Pancreas (tissue), 10 donors: ENCODE measurements at regions not wholly inside any gene's neighbourhood (a gene's known extent, or its start where the extent isn't known, plus 50 kb on each side); places are given as distances from the start of the nearest gene placed in this dataset.

Source experiments
- ATAC-seq, 4 donors: fragments of 200-7000 bp; cut with Tn5 transposase; one replicate each; pipeline versions ENCODE4 v1.8.0 to v1.9.1; 2020; ENCODE audit warnings: mild to moderate bottlenecking in 4 of 4, moderate library complexity in 4 of 4
- DNase-seq, 6 donors: peaks; one replicate each; pipeline ENCODE4 v3.0.0-alpha.2; 2020
- FAIRE-seq: peaks from 2 replicates; lab custom pipeline; 2012; peaks lifted over from hg19 to GRCh38; lab: Jason Lieb, UNC
- H3K27ac ChIP-seq, 4 donors: fragments of 200-600 bp; sonication (generic); 1 replicate in 3 of 4; 2 replicates in 1 of 4; pipeline versions ENCODE4 v1.5.0 to v1.8.0; 2020
- H3K27me3 ChIP-seq, 4 donors: fragments of 200-600 bp; one replicate each; pipeline ENCODE4 v1.8.0; 2021
- H3K36me3 ChIP-seq, 3 donors: fragments of 200-600 bp; sonication (generic) in 1 of 3; one replicate each; pipeline versions ENCODE4 v1.5.0 to v1.8.0; 2020 to 2021
- H3K4me1 ChIP-seq, 3 donors: fragments of 200-600 bp; one replicate each; pipeline ENCODE4 v1.8.0; 2021
- H3K4me3 ChIP-seq, 4 donors: fragments of 200-600 bp; sonication (generic) in 2 of 4; one replicate each; pipeline versions ENCODE4 v1.5.0 to v1.8.0; 2020 to 2021
- H3K9me3 ChIP-seq, 4 donors: fragments of 200-600 bp; one replicate each; pipeline ENCODE4 v1.8.0; 2021
- WGBS, 2 donors: extraction: QIAGEN DNeasy Blood & Tissue Kit; methylation state at CpG; one replicate each; pipeline ENCODE4 v1.1.7; 2013; 5-methylcytosine and 5-hydroxymethylcytosine counted together
- intact Hi-C, 3 donors: fragments of 100-400 bp; cut with DNase I; formaldehyde crosslinking; loops; one replicate each; pipeline versions ENCODE4 v1.11.1 to v1.14.2; 2022
- TF ChIP-seq, protein P1 (sequence below), 4 donors: fragments of 200-600 bp; sonication (generic) in 3 of 4; IDR thresholded peaks; one replicate each; pipeline versions ENCODE4 v1.5.0 to v1.8.0; 2021; ENCODE audit warnings: antibody characterized with exemption in 4 of 4
- donor health status: healthy with polysubstance abuse.
- donor health status: DM: no; HTN: no; CAD: no; lungs with moderate emphysema.
- donor health status: DM: no; HTN: no; CAD: no.
- donor health status: control.
- donor health status: control.
- donor health status: Bipolar disorder and iron deficiency.
- donor health status: DM: yes; HTN: yes; CAD: no.
- donor health status: DM: no; HTN: no; CAD: no.
- donor health status: DM: no; HTN: no; CAD: no.
- donor health status: DM: yes; HTN: yes; CAD: no.

DNA sequence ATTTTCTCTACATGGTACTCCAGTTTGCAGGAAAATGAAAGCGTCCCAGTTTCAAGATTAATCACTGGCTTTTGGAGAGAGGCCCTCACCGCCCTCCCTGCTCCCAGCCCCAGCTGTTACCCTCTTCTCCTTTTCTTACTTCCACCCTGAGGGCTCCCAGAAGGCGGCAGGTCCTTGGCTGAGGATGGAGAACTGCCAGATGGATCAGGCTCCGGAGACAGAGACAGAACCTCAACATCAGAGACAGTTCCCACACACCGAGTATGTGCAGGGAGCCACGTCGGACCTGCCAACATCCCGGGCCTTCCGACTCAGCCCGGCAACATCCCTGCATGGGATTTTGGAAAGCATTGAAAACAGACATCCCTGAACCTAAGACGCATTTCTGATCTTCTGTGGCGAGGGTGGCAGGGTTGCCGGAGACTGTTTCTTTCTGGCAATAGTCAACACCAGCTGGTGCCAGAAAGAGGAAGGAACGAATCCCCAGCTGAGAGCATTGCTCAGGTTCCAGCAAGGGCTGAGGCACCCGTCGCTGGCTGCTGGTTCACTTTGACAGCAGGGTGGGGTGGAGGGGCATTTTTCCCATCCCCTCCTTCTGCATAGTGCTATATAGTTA lies 467.1 kb downstream of the MIAT start:
- ATAC-seq = peak in 2 of 4 donors; percentile 74 to 76

DNA sequence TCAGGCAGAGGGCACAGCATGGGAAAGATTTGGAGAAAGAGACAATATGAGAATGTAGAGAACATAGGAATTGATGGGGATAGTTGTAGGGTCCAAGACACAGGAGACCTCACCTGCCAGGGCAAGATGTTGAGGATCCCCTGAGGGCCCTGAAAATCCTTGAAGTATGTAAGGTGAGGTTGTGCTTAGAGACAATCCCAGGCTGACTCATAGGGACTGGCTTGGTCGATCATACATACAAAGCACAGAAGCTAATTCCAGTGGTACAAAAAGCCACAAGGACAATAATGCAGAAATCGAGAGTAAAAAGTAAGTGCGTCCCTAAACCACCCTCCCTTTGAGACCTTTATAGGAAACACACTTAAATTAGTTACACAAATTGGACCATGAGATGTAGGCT lies 468.2 kb downstream of the MIAT start:
- TF ChIP-seq, protein P1, sequence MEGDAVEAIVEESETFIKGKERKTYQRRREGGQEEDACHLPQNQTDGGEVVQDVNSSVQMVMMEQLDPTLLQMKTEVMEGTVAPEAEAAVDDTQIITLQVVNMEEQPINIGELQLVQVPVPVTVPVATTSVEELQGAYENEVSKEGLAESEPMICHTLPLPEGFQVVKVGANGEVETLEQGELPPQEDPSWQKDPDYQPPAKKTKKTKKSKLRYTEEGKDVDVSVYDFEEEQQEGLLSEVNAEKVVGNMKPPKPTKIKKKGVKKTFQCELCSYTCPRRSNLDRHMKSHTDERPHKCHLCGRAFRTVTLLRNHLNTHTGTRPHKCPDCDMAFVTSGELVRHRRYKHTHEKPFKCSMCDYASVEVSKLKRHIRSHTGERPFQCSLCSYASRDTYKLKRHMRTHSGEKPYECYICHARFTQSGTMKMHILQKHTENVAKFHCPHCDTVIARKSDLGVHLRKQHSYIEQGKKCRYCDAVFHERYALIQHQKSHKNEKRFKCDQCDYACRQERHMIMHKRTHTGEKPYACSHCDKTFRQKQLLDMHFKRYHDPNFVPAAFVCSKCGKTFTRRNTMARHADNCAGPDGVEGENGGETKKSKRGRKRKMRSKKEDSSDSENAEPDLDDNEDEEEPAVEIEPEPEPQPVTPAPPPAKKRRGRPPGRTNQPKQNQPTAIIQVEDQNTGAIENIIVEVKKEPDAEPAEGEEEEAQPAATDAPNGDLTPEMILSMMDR (IDR thresholded peaks at IDR 0.05) = no peak

More for the DNA sequence above, 467.1 kb downstream of the MIAT start:
- Histone ChIP-seq H3K36me3 (no peaks in the 10 kb centered on the region), H3K27me3 (no peaks in the 10 kb centered on the region), H3K4me3 (no peak overlapping the region), H3K9me3 (no peaks in the 10 kb centered on the region), H3K4me1 (no peaks in the 10 kb centered on the region), H3K27ac (no peak overlapping the region)
- no peak for FAIRE-seq
- no peak for DNase-seq
- intact Hi-C loops = no loop called here
- TF ChIP-seq, protein P1 (IDR thresholded peaks at IDR 0.05) = no peak
- 70 to 71% methylated on average over 16 of the region's 16 CpGs for WGBS, 2 donors

DNA sequence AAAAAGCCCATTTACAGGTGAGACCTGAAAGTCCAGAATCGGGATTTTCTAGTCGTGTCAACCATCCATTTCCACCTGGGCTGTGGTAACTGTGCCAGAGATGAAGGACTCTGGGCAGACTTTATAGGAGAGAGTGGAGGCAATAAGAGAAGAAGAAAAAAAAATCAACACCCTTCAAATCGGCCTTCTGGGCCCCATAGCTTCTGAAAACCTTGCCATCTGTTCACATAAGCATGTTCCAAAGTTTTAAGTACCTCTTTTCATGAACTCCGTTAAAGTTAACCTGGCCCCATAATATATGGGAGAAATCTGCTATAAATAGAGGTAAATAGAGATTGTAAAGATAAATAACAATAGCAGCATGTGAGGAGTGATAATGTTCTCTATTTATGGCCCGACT lies 470.5 kb downstream of the MIAT start:
- DNase-seq = no peak
- ATAC-seq = no peak
- H3K36me3 ChIP-seq = no peaks in the 10 kb centered on the region

More for the DNA sequence above, 468.2 kb downstream of the MIAT start:
- Histone ChIP-seq H3K4me1 (no peaks in the 10 kb centered on the region), H3K27me3 (no peaks in the 10 kb centered on the region), H3K27ac (no peak overlapping the region), H3K4me3 (no peak overlapping the region), H3K9me3 (no peaks in the 10 kb centered on the region), H3K36me3 (no peaks in the 10 kb centered on the region)
- intact Hi-C loops = no loop called here
- no peak for ATAC-seq
- 88% methylated on average over 3 of the region's 3 CpGs for WGBS, 2 donors
- no peak for FAIRE-seq
- no peak for DNase-seq

DNA sequence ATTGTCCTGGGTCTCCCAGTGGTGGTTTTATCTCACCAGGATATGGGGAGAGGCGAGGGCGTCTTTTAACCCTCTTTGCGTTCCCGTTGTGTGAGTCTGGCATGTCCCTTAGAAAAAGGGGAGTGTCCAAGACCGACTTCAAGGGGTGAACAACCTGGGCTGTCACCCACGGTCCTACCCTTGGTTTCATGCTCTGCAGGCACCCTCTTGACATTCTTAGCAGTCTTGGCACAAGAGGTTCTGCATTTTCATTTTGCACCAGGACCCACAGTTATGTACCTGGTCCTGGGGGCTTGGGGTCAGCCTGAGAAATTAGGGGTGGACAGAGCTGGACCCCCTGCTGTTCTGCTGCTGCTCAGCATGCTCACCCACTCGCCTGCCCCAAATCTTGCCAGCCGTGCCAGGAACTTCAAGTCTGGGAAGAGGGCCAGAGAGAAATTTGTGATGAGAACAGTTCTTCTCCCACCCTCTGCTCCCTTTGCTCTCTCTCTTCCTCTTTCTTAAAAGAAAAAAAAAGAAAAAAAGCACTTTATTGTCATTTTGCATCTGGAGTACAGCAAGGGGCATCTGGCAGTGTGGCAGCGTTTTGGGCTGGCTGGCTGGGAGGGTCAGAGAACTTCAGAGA lies 471.2 kb downstream of the MIAT start:
- TF ChIP-seq, protein P1 (IDR thresholded peaks at IDR 0.05) = no peak
- H3K4me3 ChIP-seq = no peak overlapping the region
- WGBS, 2 donors = 68 to 70% methylated on average over 9 of the region's 9 CpGs
- FAIRE-seq = no peak
- H3K27me3 ChIP-seq = no peaks in the 10 kb centered on the region
- intact Hi-C loops = no loop called here
- no peak overlapping the region for H3K27ac ChIP-seq
- no peaks in the 10 kb centered on the region for H3K36me3 ChIP-seq
- H3K9me3 ChIP-seq = no peaks in the 10 kb centered on the region
- ATAC-seq = no peak
- no peak for DNase-seq
- no peaks in the 10 kb centered on the region for H3K4me1 ChIP-seq

More for the DNA sequence above, 470.5 kb downstream of the MIAT start:
- 65 to 70% methylated on average over 5 of the region's 5 CpGs for WGBS, 2 donors
- H3K27ac ChIP-seq = no peak overlapping the region
- no peaks in the 10 kb centered on the region for H3K27me3 ChIP-seq
- TF ChIP-seq, protein P1 (IDR thresholded peaks at IDR 0.05) = no peak
- intact Hi-C loops = no loop called here
- no peak for FAIRE-seq
- no peak overlapping the region for H3K4me3 ChIP-seq
- H3K4me1 ChIP-seq = no peaks in the 10 kb centered on the region
- no peaks in the 10 kb centered on the region for H3K9me3 ChIP-seq

DNA sequence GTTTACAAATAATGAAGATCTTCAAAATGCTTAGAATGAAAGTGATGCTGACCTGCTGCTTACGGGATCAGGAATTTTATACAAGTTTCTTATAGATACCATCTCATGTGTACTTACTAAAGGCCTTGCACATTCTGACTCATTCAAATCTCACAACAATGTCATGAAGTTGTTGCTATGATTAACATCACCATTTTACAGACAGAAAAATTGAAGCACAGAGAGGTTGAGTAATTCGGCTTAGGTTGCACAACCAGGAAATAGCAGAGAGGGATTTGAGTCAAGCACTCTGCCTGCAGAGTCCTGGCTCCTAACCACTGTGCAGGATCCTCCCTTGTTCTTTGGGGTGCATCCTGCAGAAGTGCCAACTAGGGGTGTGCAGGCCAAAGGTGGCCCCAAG lies 471.9 kb downstream of the MIAT start:
- no peak overlapping the region for H3K27ac ChIP-seq
- no peak for FAIRE-seq
- DNase-seq = no peak
- no peaks in the 10 kb centered on the region for H3K27me3 ChIP-seq
- intact Hi-C loops = no loop called here
- H3K36me3 ChIP-seq = no peaks in the 10 kb centered on the region
- 94% methylated on average over 2 of the region's 2 CpGs for WGBS, 2 donors
- no peaks in the 10 kb centered on the region for H3K9me3 ChIP-seq
- ATAC-seq = peak in 1 of 4 donors; percentile 12
- TF ChIP-seq, protein P1 (IDR thresholded peaks at IDR 0.05) = no peak
- no peak overlapping the region for H3K4me3 ChIP-seq
- H3K4me1 ChIP-seq = no peaks in the 10 kb centered on the region
